ENCODE measurements at regions not wholly inside any gene's neighbourhood (a gene's known extent, or its start where the extent isn't known, plus 50 kb on each side); places are given as distances from the start of the nearest gene placed in this dataset.

GRCh38 chr3:153631102-153631501 is 469.1 kb downstream of the RAP2B start:
- Histone ChIP-seq H3K27ac (no peak overlapping the region), H3K9ac (no peak overlapping the region), H3K79me2 (ENCODE audit: insufficient read depth, low read depth) (no peaks in the 10 kb centered on the region), H4K20me1 (ENCODE audit: insufficient read depth) (no peaks in the 10 kb centered on the region), H3K4me2 (no peak overlapping the region), H3K4me1 (ENCODE audit: low read depth, poor library complexity, severe bottlenecking) (no peaks in the 10 kb centered on the region), H2AFZ (ENCODE audit: low read depth) (no peak overlapping the region), H3K27me3 (ENCODE audit: insufficient read depth, low read depth) (no peaks in the 10 kb centered on the region), H3K4me3 (IDR thresholded peaks at IDR 0.05; ENCODE audit: insufficient read depth, low read depth, low read length) (no peak overlapping the region), H3K36me3 (ENCODE audit: insufficient read depth) (no peaks in the 10 kb centered on the region)
- no peak for TF ChIP-seq CTCF (conservative IDR thresholded peaks at IDR 0.05; ENCODE audit: low read depth, low read length)

GRCh38 chr3:153631664-153632063 is 469.6 kb downstream of the RAP2B start:
- no peak for TF ChIP-seq CTCF (conservative IDR thresholded peaks at IDR 0.05; ENCODE audit: low read depth, low read length)
- Histone ChIP-seq H3K79me2 (ENCODE audit: insufficient read depth, low read depth) (no peaks in the 10 kb centered on the region), H3K4me1 (ENCODE audit: low read depth, poor library complexity, severe bottlenecking) (no peaks in the 10 kb centered on the region), H3K27me3 (ENCODE audit: insufficient read depth, low read depth) (no peaks in the 10 kb centered on the region), H3K27ac (no peak overlapping the region), H4K20me1 (ENCODE audit: insufficient read depth) (no peaks in the 10 kb centered on the region), H3K9ac (no peak overlapping the region), H2AFZ (ENCODE audit: low read depth) (no peak overlapping the region), H3K36me3 (ENCODE audit: insufficient read depth) (no peaks in the 10 kb centered on the region), H3K4me2 (no peak overlapping the region), H3K4me3 (IDR thresholded peaks at IDR 0.05; ENCODE audit: insufficient read depth, low read depth, low read length) (no peak overlapping the region)

GRCh38 chr3:153633407-153633806 is 471.4 kb downstream of the RAP2B start:
- Histone ChIP-seq H3K4me2 (no peak overlapping the region), H3K9ac (no peak overlapping the region), H3K36me3 (ENCODE audit: insufficient read depth) (no peaks in the 10 kb centered on the region), H4K20me1 (ENCODE audit: insufficient read depth) (no peaks in the 10 kb centered on the region), H3K27ac (no peak overlapping the region), H3K4me1 (ENCODE audit: low read depth, poor library complexity, severe bottlenecking) (no peaks in the 10 kb centered on the region), H2AFZ (ENCODE audit: low read depth) (no peak overlapping the region), H3K27me3 (ENCODE audit: insufficient read depth, low read depth) (no peaks in the 10 kb centered on the region), H3K4me3 (IDR thresholded peaks at IDR 0.05; ENCODE audit: insufficient read depth, low read depth, low read length) (no peak overlapping the region), H3K79me2 (ENCODE audit: insufficient read depth, low read depth) (no peaks in the 10 kb centered on the region)
- TF ChIP-seq CTCF (conservative IDR thresholded peaks at IDR 0.05; ENCODE audit: low read depth, low read length): no peak

- no peaks in the 10 kb centered on the region for H3K4me1 ChIP-seq (ENCODE audit: low read depth, poor library complexity, severe bottlenecking)
- H3K27ac ChIP-seq: no peak overlapping the region
- H3K4me2 ChIP-seq: no peak overlapping the region
- no peaks in the 10 kb centered on the region for H4K20me1 ChIP-seq (ENCODE audit: insufficient read depth)
- H3K36me3 ChIP-seq (ENCODE audit: insufficient read depth): no peaks in the 10 kb centered on the region
- H3K9ac ChIP-seq: no peak overlapping the region
- H3K27me3 ChIP-seq (ENCODE audit: insufficient read depth, low read depth): no peaks in the 10 kb centered on the region
- no peak for TF ChIP-seq CTCF (conservative IDR thresholded peaks at IDR 0.05; ENCODE audit: low read depth, low read length)
- H3K79me2 ChIP-seq (ENCODE audit: insufficient read depth, low read depth): no peaks in the 10 kb centered on the region
- H2AFZ ChIP-seq (ENCODE audit: low read depth): no peak overlapping the region
- H3K4me3 ChIP-seq (IDR thresholded peaks at IDR 0.05; ENCODE audit: insufficient read depth, low read depth, low read length): no peak overlapping the region
Observed at GRCh38 chr3:153634683-153635082, 472.7 kb downstream of the RAP2B start.

- Histone ChIP-seq H3K4me3 (IDR thresholded peaks at IDR 0.05; ENCODE audit: insufficient read depth, low read depth, low read length) (no peak overlapping the region), H3K4me1 (ENCODE audit: low read depth, poor library complexity, severe bottlenecking) (no peaks in the 10 kb centered on the region), H2AFZ (ENCODE audit: low read depth) (no peak overlapping the region), H3K27me3 (ENCODE audit: insufficient read depth, low read depth) (no peaks in the 10 kb centered on the region), H3K9ac (no peak overlapping the region), H4K20me1 (ENCODE audit: insufficient read depth) (no peaks in the 10 kb centered on the region), H3K36me3 (ENCODE audit: insufficient read depth) (no peaks in the 10 kb centered on the region), H3K4me2 (no peak overlapping the region), H3K27ac (no peak overlapping the region), H3K79me2 (ENCODE audit: insufficient read depth, low read depth) (no peaks in the 10 kb centered on the region)
- no peak for TF ChIP-seq CTCF (conservative IDR thresholded peaks at IDR 0.05; ENCODE audit: low read depth, low read length)
Observed at GRCh38 chr3:153639631-153640030, 477.6 kb downstream of the RAP2B start.
